Mesenchymal stem cell (in vitro differentiated cells and primary cell): ENCODE measurements at regions not wholly inside any gene's neighbourhood (a gene's known extent, or its start where the extent isn't known, plus 50 kb on each side); places are given as distances from the start of the nearest gene placed in this dataset.

Experiments
- DNase-seq: peaks from one replicate; pipeline ENCODE4 v3.0.0-alpha.2; 2013
- H2AFZ ChIP-seq: one replicate; pipeline ENCODE4 v1.6.1; 2013; ENCODE audit warnings: low read depth, mild to moderate bottlenecking, control low read depth, inconsistent platforms, low read length, moderate library complexity
- H2AK5ac ChIP-seq: 2 replicates; pipeline ENCODE4 v1.6.1; 2013; ENCODE audit warnings: low read length, moderate library complexity, mild to moderate bottlenecking, inconsistent platforms; ENCODE audit not compliant: severe bottlenecking
- H2BK120ac ChIP-seq: one replicate; pipeline ENCODE4 v1.6.1; 2013; ENCODE audit warnings: low read depth, mild to moderate bottlenecking, inconsistent platforms, low read length, moderate library complexity
- H2BK12ac ChIP-seq, 2 experiments: one replicate each; pipeline ENCODE4 v1.6.1; 2013; ENCODE audit warnings: inconsistent platforms in 2 of 2, low read length in 2 of 2, mild to moderate bottlenecking in 2 of 2, moderate library complexity in 2 of 2, control low read depth in 1 of 2
- H2BK15ac ChIP-seq: one replicate; pipeline ENCODE4 v1.6.1; 2013; ENCODE audit warnings: mild to moderate bottlenecking, low read depth, inconsistent platforms; ENCODE audit not compliant: poor library complexity, severe bottlenecking
- H2BK5ac ChIP-seq: 2 replicates; pipeline ENCODE4 v1.6.1; 2013; ENCODE audit warnings: low read depth, mild to moderate bottlenecking, low read length, control low read depth, inconsistent platforms; ENCODE audit not compliant: poor library complexity, severe bottlenecking
- H3K14ac ChIP-seq, 2 experiments: one replicate each; pipeline ENCODE4 v1.6.1; 2013; ENCODE audit warnings: inconsistent platforms in 2 of 2, low read length in 2 of 2, control low read depth in 1 of 2, mild to moderate bottlenecking in 1 of 2, moderate library complexity in 1 of 2
- H3K18ac ChIP-seq, 2 experiments: one replicate each; pipeline ENCODE4 v1.6.1; 2013; ENCODE audit warnings: inconsistent platforms in 2 of 2, low read length in 2 of 2, control low read depth in 1 of 2, low read depth in 1 of 2, mild to moderate bottlenecking in 1 of 2
- H3K23ac ChIP-seq, 2 experiments: one replicate each; pipeline ENCODE4 v1.6.1; 2013; ENCODE audit warnings: inconsistent platforms in 2 of 2, low read length in 2 of 2, mild to moderate bottlenecking in 2 of 2, moderate library complexity in 2 of 2, control low read depth in 1 of 2
- H3K27ac ChIP-seq: 2 replicates; pipeline ENCODE4 v1.5.1; 2013; ENCODE audit warnings: mild to moderate bottlenecking, moderate library complexity, low read length, control low read depth, inconsistent platforms; ENCODE audit not compliant: poor library complexity, severe bottlenecking
- H3K27me3 ChIP-seq, 2 experiments: 2 replicates each; pipeline versions ENCODE4 v1.6.1 to v1.7.0; 2013; ENCODE audit warnings: low read length in 2 of 2, mild to moderate bottlenecking in 2 of 2, moderate library complexity in 2 of 2, control low read depth in 1 of 2, inconsistent platforms in 1 of 2; ENCODE audit not compliant: control insufficient read depth in 1 of 2, insufficient read depth in 1 of 2
- H3K36me3 ChIP-seq, 2 experiments: 2 replicates each; pipeline versions ENCODE4 v1.6.1 to v1.7.0; 2013; ENCODE audit warnings: low read length in 2 of 2, control low read depth in 1 of 2, inconsistent platforms in 1 of 2, low read depth in 1 of 2, mild to moderate bottlenecking in 1 of 2; ENCODE audit not compliant: insufficient read depth in 2 of 2, control insufficient read depth in 1 of 2
- H3K4ac ChIP-seq, 2 experiments: one replicate each; pipeline ENCODE4 v1.6.1; 2013; ENCODE audit warnings: inconsistent platforms in 2 of 2, low read length in 2 of 2, mild to moderate bottlenecking in 2 of 2, moderate library complexity in 2 of 2, control low read depth in 1 of 2, low read depth in 1 of 2
- H3K4me1 ChIP-seq: 2 replicates; pipeline ENCODE4 v1.6.1; 2013; ENCODE audit warnings: low read depth, low read length, control low read depth; ENCODE audit not compliant: control insufficient read depth, insufficient read depth
- H3K4me2 ChIP-seq: 2 replicates; pipeline ENCODE4 v1.6.1; 2013; ENCODE audit warnings: low read length, mild to moderate bottlenecking, inconsistent platforms; ENCODE audit not compliant: poor library complexity, severe bottlenecking
- H3K4me3 ChIP-seq, 2 experiments: 2 replicates each; pipeline versions ENCODE4 v1.5.1 to v1.7.0; 2013; ENCODE audit warnings: low read length in 2 of 2, mild to moderate bottlenecking in 2 of 2, control low read depth in 1 of 2, low read depth in 1 of 2; ENCODE audit not compliant: insufficient read depth in 1 of 2
- H3K79me1 ChIP-seq: replicated peaks from 2 replicates; pipeline ENCODE4 v1.6.1; 2013; ENCODE audit warnings: mild to moderate bottlenecking, control low read depth, low read length, inconsistent platforms; ENCODE audit not compliant: poor library complexity, severe bottlenecking
- H3K9ac ChIP-seq: 2 replicates; pipeline ENCODE4 v1.7.0; 2013; ENCODE audit warnings: mild to moderate bottlenecking, low read length, moderate library complexity
- H3K9me3 ChIP-seq: 2 replicates; pipeline ENCODE4 v1.7.0; 2013; ENCODE audit warnings: mild to moderate bottlenecking, low read length; ENCODE audit not compliant: control insufficient read depth
- H4K8ac ChIP-seq: one replicate; pipeline ENCODE4 v1.6.1; 2013; ENCODE audit warnings: inconsistent platforms, mild to moderate bottlenecking, low read length, moderate library complexity
- H4K91ac ChIP-seq: one replicate; pipeline ENCODE4 v1.6.1; 2013; ENCODE audit warnings: mild to moderate bottlenecking, low read length, inconsistent platforms
- WGBS: methylation state at CpG from one replicate; pipeline ENCODE4 v1.1.7; 2013; ENCODE audit warnings: mixed read lengths; 5-methylcytosine and 5-hydroxymethylcytosine counted together

DNA sequence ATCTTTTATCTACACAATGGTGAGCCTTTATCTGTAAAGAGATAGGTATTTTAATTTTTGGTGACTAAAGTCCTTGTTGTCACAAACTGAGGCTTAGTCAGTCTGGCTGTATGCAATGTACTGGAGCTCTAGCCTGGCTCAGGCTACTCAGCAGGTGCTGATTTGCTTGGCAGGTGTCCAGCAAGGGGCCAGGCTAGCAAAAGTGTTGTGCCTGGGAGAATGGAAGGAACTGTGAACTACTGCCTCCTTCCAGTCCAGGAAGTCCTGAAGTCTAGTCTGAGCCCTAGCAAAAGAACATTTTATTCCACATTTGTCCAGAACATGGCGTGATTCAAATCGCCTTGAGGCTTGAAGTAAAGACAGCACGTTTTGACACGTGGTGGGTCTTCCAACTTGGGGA is 260.5 kb downstream of the CCDC85A start:
- Histone ChIP-seq H3K4me3 (no peak overlapping the region), H4K91ac (no peak overlapping the region), H3K27ac (no peak overlapping the region), H3K36me3 (no peaks in the 10 kb centered on the region), H3K18ac (no peak overlapping the region), H3K9me3 (peaks cover 4% of the 10 kb centered on the region), H3K4ac (no peak overlapping the region), H3K27me3 (no peaks in the 10 kb centered on the region), H3K4me2 (no peak overlapping the region), H3K14ac (no peak overlapping the region), H3K4me1 (no peaks in the 10 kb centered on the region), H2AFZ (no peak overlapping the region), H2BK15ac (no peak overlapping the region), H3K9ac (no peak overlapping the region), H3K23ac (no peak overlapping the region), H4K8ac (no peak overlapping the region), H2BK120ac (no peak overlapping the region), H2AK5ac (no peak overlapping the region), H2BK5ac (no peak overlapping the region), H2BK12ac (no peak overlapping the region), H3K79me1 (no peaks in the 10 kb centered on the region)
- DNase-seq = no peak
- 86% methylated on average over 4 of the region's 4 CpGs for WGBS

DNA sequence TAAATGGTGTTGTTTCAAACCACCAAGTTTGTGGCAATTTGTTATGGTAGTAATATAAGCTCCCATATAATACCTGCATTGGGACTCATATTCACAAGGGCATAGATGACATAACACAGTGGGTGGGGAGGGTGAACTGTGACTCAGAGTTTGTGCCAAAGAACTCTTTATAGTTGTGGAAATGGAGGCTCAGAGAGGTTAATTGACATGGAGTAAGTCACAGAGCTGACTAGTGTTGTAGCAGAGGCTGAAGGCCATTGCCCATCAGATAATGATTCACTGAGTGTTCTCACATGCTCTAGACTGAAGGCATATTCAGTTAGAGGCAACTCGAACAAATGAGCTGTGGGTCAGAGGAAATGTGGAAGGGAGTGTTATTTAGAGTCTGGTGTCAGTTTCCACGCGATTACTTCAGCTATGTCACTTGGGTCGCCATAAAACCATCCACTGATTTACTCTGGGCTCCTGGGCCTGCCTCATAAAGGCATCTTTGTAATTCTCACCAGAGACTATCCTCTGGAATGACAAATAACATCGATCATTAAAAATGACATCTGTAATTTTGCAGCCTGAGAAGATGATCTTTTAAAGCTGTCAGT is 264.7 kb downstream of the CCDC85A start:
- Histone ChIP-seq H3K23ac (no peak overlapping the region), H2BK5ac (no peak overlapping the region), H2BK15ac (no peak overlapping the region), H3K9me3 (peaks cover 10% of the 10 kb centered on the region), H3K9ac (no peak overlapping the region), H2BK12ac (no peak overlapping the region), H3K27ac (peak overlapping the region; percentile 86), H4K91ac (no peak overlapping the region), H3K4me1 (no peaks in the 10 kb centered on the region), H3K4ac (no peak overlapping the region), H3K36me3 (no peaks in the 10 kb centered on the region), H3K4me2 (no peak overlapping the region), H3K79me1 (no peaks in the 10 kb centered on the region), H3K14ac (no peak overlapping the region), H2AK5ac (no peak overlapping the region), H3K18ac (no peak overlapping the region), H2AFZ (no peak overlapping the region), H2BK120ac (no peak overlapping the region), H3K4me3 (no peak overlapping the region), H3K27me3 (no peaks in the 10 kb centered on the region), H4K8ac (no peak overlapping the region)
- DNase-seq = peak; percentile 23
- 57% methylated on average over 4 of the region's 5 CpGs for WGBS

DNA sequence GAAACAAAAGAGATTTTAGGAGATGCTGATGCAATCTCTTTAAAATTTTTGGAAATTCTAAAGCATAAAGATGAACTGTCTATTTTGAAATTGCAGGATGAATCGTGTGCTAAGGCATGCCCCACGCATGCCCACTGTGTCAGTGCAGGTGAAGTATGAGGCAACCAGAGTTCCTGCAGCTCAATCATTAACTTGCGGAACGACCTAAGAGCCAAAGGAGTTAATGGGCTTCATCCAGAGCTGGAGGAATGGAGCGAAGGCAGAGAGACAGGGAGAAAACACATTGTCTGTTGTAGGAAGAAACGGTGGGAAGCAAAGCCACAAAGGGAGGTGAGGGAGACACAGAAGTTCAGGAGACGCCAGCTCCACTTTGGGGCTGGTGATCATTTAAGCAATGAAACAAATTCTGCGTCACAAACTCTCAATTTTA is 265.2 kb downstream of the CCDC85A start:
- no peak overlapping the region for H3K14ac ChIP-seq
- H2BK12ac ChIP-seq = peak overlapping the region in 1 of 2 experiments; percentile 49
- no peak overlapping the region for H3K9ac ChIP-seq
- H3K27ac ChIP-seq = peak overlapping the region; percentile 91
- no peak overlapping the region for H2BK5ac ChIP-seq
- H4K91ac ChIP-seq = no peak overlapping the region
- H4K8ac ChIP-seq = no peak overlapping the region
- H3K36me3 ChIP-seq = no peaks in the 10 kb centered on the region
- no peak overlapping the region for H3K4me2 ChIP-seq
- H3K23ac ChIP-seq = no peak overlapping the region
- no peak overlapping the region for H2BK120ac ChIP-seq
- H3K79me1 ChIP-seq = no peaks in the 10 kb centered on the region
- 48% methylated on average over 8 of the region's 8 CpGs for WGBS
- H3K9me3 ChIP-seq = peaks cover 10% of the 10 kb centered on the region
- no peak overlapping the region for H3K4ac ChIP-seq
- DNase-seq = no peak
- H2AFZ ChIP-seq = no peak overlapping the region
- no peak overlapping the region for H2AK5ac ChIP-seq
- peak overlapping the region in 1 of 2 experiments; percentile 77 for H3K18ac ChIP-seq
- H3K4me1 ChIP-seq = no peaks in the 10 kb centered on the region
- no peak overlapping the region for H3K4me3 ChIP-seq
- no peaks in the 10 kb centered on the region for H3K27me3 ChIP-seq
- no peak overlapping the region for H2BK15ac ChIP-seq

GRCh38 chr2:56449449-56449860 is 265.7 kb downstream of the CCDC85A start:
- no peak overlapping the region for H2BK5ac ChIP-seq

More at GRCh38 chr2:56449449-56449860, 265.7 kb downstream of the CCDC85A start:
- Histone ChIP-seq H3K9me3 (peaks cover 10% of the 10 kb centered on the region), H3K4me3 (no peak overlapping the region), H4K8ac (no peak overlapping the region), H3K14ac (no peak overlapping the region), H3K9ac (no peak overlapping the region), H3K27ac (peak overlapping the region; percentile 91), H4K91ac (no peak overlapping the region), H3K4me2 (no peak overlapping the region), H3K79me1 (no peaks in the 10 kb centered on the region), H2BK120ac (no peak overlapping the region), H3K4me1 (no peaks in the 10 kb centered on the region), H3K27me3 (no peaks in the 10 kb centered on the region), H3K23ac (no peak overlapping the region), H3K36me3 (no peaks in the 10 kb centered on the region), H2BK15ac (no peak overlapping the region), H2BK12ac (no peak overlapping the region), H3K18ac (no peak overlapping the region), H2AK5ac (no peak overlapping the region), H2AFZ (no peak overlapping the region), H3K4ac (no peak overlapping the region)
- 100% methylated on average over 1 of the region's 2 CpGs for WGBS
- DNase-seq = no peak
